ENCODE measurements at regions not wholly inside any gene's neighbourhood (a gene's known extent, or its start where the extent isn't known, plus 50 kb on each side); places are given as distances from the start of the nearest gene placed in this dataset.

GRCh38 chr2:181829230-181829629 is 62.3 kb upstream of the ITPRID2 start:
- Histone ChIP-seq H3K9ac (ENCODE audit: low read length) (no peak overlapping the region), H3K9me3 (ENCODE audit: insufficient read depth, low read length) (no peaks in the 10 kb centered on the region), H3F3A (ENCODE audit: insufficient read depth) (no peaks in the 10 kb centered on the region), H3K4me3 (ENCODE audit: insufficient read depth, low read length, poor library complexity, severe bottlenecking) (no peak overlapping the region), H3K27ac (ENCODE audit: low read depth, low read length) (no peak overlapping the region), H4K20me1 (ENCODE audit: low read depth, low read length) (no peaks in the 10 kb centered on the region), H3K36me3 (ENCODE audit: low read length) (no peaks in the 10 kb centered on the region), H2AFZ (ENCODE audit: low read depth, low read length, severe bottlenecking) (no peak overlapping the region), H3K27me3 (ENCODE audit: low read length) (no peaks in the 10 kb centered on the region), H3K4me2 (ENCODE audit: low read depth, low read length, poor library complexity, severe bottlenecking) (no peak overlapping the region), H3K9me2 (replicated peaks; ENCODE audit: insufficient read depth, low read length) (no peaks in the 10 kb centered on the region), H3K79me2 (ENCODE audit: insufficient read depth, low read length) (no peaks in the 10 kb centered on the region)
- TF ChIP-seq CTCF (IDR thresholded peaks at IDR 0.05; ENCODE audit: insufficient read depth, low read length, poor library complexity, severe bottlenecking) (no peak), EZH2phosphoT487 (conservative IDR thresholded peaks at IDR 0.05; ENCODE audit: low read length) (no peak)

GRCh38 chr2:181832015-181832414 is 59.5 kb upstream of the ITPRID2 start:
- TF ChIP-seq CTCF (IDR thresholded peaks at IDR 0.05; ENCODE audit: insufficient read depth, low read length, poor library complexity, severe bottlenecking): no peak
- TF ChIP-seq EZH2phosphoT487 (conservative IDR thresholded peaks at IDR 0.05; ENCODE audit: low read length): no peak
- H3K27me3 ChIP-seq (ENCODE audit: low read length): no peaks in the 10 kb centered on the region
- H3K9me3 ChIP-seq (ENCODE audit: insufficient read depth, low read length): no peaks in the 10 kb centered on the region
- H3K4me3 ChIP-seq (ENCODE audit: insufficient read depth, low read length, poor library complexity, severe bottlenecking): no peak overlapping the region
- no peaks in the 10 kb centered on the region for H3F3A ChIP-seq (ENCODE audit: insufficient read depth)
- H3K36me3 ChIP-seq (ENCODE audit: low read length): no peaks in the 10 kb centered on the region
- no peaks in the 10 kb centered on the region for H4K20me1 ChIP-seq (ENCODE audit: low read depth, low read length)
- H3K27ac ChIP-seq (ENCODE audit: low read depth, low read length): no peak overlapping the region
- H3K9me2 ChIP-seq (replicated peaks; ENCODE audit: insufficient read depth, low read length): no peaks in the 10 kb centered on the region
- H3K79me2 ChIP-seq (ENCODE audit: insufficient read depth, low read length): no peaks in the 10 kb centered on the region
- no peak overlapping the region for H2AFZ ChIP-seq (ENCODE audit: low read depth, low read length, severe bottlenecking)
- H3K9ac ChIP-seq (ENCODE audit: low read length): no peak overlapping the region
- no peak overlapping the region for H3K4me2 ChIP-seq (ENCODE audit: low read depth, low read length, poor library complexity, severe bottlenecking)

- no peak overlapping the region for H3K4me2 ChIP-seq (ENCODE audit: low read depth, low read length, poor library complexity, severe bottlenecking)
- H3K36me3 ChIP-seq (ENCODE audit: low read length): no peaks in the 10 kb centered on the region
- no peaks in the 10 kb centered on the region for H3K9me2 ChIP-seq (replicated peaks; ENCODE audit: insufficient read depth, low read length)
- H2AFZ ChIP-seq (ENCODE audit: low read depth, low read length, severe bottlenecking): no peak overlapping the region
- no peak for TF ChIP-seq EZH2phosphoT487 (conservative IDR thresholded peaks at IDR 0.05; ENCODE audit: low read length)
- TF ChIP-seq CTCF (IDR thresholded peaks at IDR 0.05; ENCODE audit: insufficient read depth, low read length, poor library complexity, severe bottlenecking): no peak
- no peak overlapping the region for H3K9ac ChIP-seq (ENCODE audit: low read length)
- no peaks in the 10 kb centered on the region for H3K79me2 ChIP-seq (ENCODE audit: insufficient read depth, low read length)
- H3K27ac ChIP-seq (ENCODE audit: low read depth, low read length): no peak overlapping the region
- no peaks in the 10 kb centered on the region for H3K27me3 ChIP-seq (ENCODE audit: low read length)
- no peaks in the 10 kb centered on the region for H4K20me1 ChIP-seq (ENCODE audit: low read depth, low read length)
- no peak overlapping the region for H3K4me3 ChIP-seq (ENCODE audit: insufficient read depth, low read length, poor library complexity, severe bottlenecking)
- no peaks in the 10 kb centered on the region for H3K9me3 ChIP-seq (ENCODE audit: insufficient read depth, low read length)
- H3F3A ChIP-seq (ENCODE audit: insufficient read depth): no peaks in the 10 kb centered on the region
Measured at GRCh38 chr2:181836583-181836982, 54.9 kb upstream of the ITPRID2 start.

All from SU-DHL-6 (cell line).